VCaP (cell line): ENCODE measurements at regions not wholly inside any gene's neighbourhood (a gene's known extent, or its start where the extent isn't known, plus 50 kb on each side); places are given as distances from the start of the nearest gene placed in this dataset.

ENCODE experiments used
- H3K27ac ChIP-seq: fragments of 450-650 bp; 2 replicates; pipeline ENCODE4 v1.5.1; 2017
- CTCF ChIP-seq: fragments of 450-650 bp; conservative IDR thresholded peaks from 2 replicates; pipeline ENCODE4 v1.5.1; 2017; ENCODE audit warnings: mild to moderate bottlenecking, moderate library complexity

GRCh38 chr7:121002-121785 lies 71.2 kb upstream of the FAM20C start:
- H3K27ac ChIP-seq, result no peak overlapping the region
- no peak for TF ChIP-seq CTCF

GRCh38 chr7:123237-123636 lies 69.1 kb upstream of the FAM20C start:
- H3K27ac ChIP-seq, result no peak overlapping the region
- TF ChIP-seq CTCF, result no peak

GRCh38 chr7:124130-124949 lies 68.0 kb upstream of the FAM20C start:
- no peak overlapping the region for H3K27ac ChIP-seq

GRCh38 chr7:125061-125475 lies 67.3 kb upstream of the FAM20C start:
- TF ChIP-seq CTCF, result no peak
- H3K27ac ChIP-seq, result no peak overlapping the region

More at GRCh38 chr7:124130-124949, 68.0 kb upstream of the FAM20C start:
- TF ChIP-seq CTCF, result no peak

- no peak for TF ChIP-seq CTCF
- no peak overlapping the region for H3K27ac ChIP-seq
Observed at GRCh38 chr7:125661-126060, 66.7 kb upstream of the FAM20C start.

GRCh38 chr7:126368-126767 lies 66.0 kb upstream of the FAM20C start:
- no peak for TF ChIP-seq CTCF
- no peak overlapping the region for H3K27ac ChIP-seq

- no peak for TF ChIP-seq CTCF
- H3K27ac ChIP-seq, result no peak overlapping the region
Observed at GRCh38 chr7:127064-127598, 65.2 kb upstream of the FAM20C start.
